Neural progenitor cell (in vitro differentiated cells): ENCODE measurements at regions not wholly inside any gene's neighbourhood (a gene's known extent, or its start where the extent isn't known, plus 50 kb on each side); places are given as distances from the start of the nearest gene placed in this dataset.

Source experiments
- CTCF ChIP-seq: fragments of 200-600 bp; sonication (generic); IDR thresholded peaks from 2 replicates; pipeline ENCODE4 v1.5.1; 2017; ENCODE audit warnings: antibody characterized with exemption, mild to moderate bottlenecking
- EZH2 ChIP-seq: fragments of 200-600 bp; sonication (generic); IDR thresholded peaks from 2 replicates; pipeline ENCODE4 v1.6.1; 2017; ENCODE audit warnings: antibody characterized with exemption, mild to moderate bottlenecking, moderate library complexity
- EZH2phosphoT487 ChIP-seq: fragments of 200-600 bp; sonication (generic); IDR thresholded peaks from 2 replicates; pipeline ENCODE4 v1.6.1; 2017; ENCODE audit warnings: antibody characterized with exemption

GRCh38 chr4:133045288-133045687, 103.8 kb upstream of the PCDH10 start:
- TF ChIP-seq CTCF (no peak), EZH2 (no peak), EZH2phosphoT487 (no peak)
